Activated naive CD8-positive, alpha-beta T cell treated with anti-CD3 and anti-CD28 coated beads, Interleukin-2, amount 50 U/mL, for 16 hours (primary cell): ENCODE measurements at regions not wholly inside any gene's neighbourhood (a gene's known extent, or its start where the extent isn't known, plus 50 kb on each side); places are given as distances from the start of the nearest gene placed in this dataset.

ENCODE experiments used
- DNase-seq: peaks from one replicate; pipeline ENCODE4 v3.0.0-alpha.2; 2020; ENCODE audit warnings: low read depth, low spot score

DNA sequence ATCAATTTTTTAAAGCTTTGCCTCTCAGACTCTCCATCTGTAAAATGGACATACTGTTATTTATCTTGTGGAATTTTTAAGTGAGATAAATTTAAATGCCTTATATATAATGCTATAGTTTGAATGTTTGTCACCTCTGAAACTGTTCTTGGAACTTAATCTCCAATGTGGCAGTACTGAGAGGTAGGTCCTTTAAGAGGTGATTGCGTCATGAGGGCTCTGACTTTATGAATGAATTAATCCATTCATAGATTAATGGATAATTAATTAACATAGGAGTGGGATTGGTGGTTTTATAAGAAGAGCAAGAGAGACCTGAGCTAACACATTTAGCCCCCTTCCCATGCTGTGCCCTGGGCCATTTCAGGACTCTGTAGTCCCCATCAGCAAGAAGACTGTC is 326.3 kb upstream of the TSHZ2 start:
- DNase-seq = no peak

DNA sequence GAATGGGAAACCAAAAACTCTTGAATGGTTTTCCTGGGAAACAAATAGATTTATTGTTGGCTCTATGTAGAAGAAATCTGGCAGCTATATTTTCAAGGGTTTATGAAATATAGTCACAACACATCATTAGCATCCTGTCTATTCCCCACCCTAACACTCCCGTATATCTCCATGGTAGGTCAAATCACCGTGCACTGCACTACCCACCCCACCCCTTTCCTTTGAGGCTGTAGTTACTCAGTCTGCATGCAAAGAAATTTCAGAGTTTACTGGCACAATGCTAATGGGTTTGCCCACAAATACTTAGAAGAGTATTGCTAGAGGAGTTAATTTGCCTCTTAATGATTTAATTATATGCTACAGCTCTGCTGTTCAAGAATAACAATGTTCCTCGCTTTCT is 329.1 kb upstream of the TSHZ2 start:
- no peak for DNase-seq

DNA sequence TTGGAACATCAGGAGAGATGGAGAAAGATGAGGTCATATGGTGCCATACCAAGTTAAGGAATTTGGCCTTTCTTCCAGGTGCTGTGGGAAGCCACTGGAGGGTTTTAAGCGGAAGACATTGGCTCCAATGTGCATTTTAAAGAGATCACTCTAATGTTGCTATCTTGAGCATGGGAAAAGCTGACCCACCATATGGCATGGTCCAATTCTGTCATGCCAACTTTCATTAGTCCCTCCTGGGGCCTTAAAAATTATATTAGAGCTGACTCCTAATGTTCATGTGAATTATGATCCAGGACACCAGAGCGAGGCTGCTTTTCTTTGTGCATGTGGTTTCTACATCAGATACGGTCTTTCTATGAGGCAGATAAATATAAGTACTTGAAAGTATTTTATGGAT is 335.0 kb upstream of the TSHZ2 start:
- DNase-seq = no peak

DNA sequence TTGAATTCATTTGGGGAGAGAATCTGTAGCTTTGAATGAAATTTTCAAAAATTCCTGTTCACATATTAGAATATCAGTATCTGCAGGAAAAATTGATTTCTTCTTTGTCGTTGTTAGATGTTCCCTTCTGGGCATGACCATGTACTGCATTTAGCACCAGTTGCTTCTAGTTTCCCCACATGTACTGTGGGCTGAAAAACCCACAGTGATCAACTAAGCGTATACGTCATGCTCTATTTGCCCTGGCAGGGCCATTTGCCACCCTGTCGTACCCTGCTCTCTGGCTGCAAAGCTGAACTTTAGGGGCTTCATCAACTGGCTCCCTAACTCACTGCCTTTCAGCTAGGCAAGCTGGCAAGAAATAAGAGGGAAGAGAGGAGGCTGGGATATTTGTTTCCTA is 340.7 kb upstream of the TSHZ2 start:
- no peak for DNase-seq

DNA sequence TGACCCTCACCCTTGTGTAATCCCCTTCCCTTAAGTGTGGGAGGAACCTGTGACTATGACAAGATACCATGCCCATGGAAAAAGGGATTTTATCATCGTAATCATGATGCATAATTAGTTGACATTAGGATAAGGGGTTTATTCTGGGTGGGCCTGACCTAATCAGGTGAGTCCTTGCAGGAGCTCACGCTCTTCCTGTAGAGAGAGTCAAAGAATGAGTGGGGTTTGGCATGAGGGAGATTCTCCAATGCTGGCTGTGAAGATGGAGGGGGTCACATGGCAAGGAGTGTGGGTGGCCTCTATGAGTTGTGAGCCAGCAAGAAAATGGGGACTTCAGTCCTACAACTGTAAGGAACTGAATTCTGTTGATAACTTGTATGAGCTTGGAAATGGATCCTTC is 342.0 kb upstream of the TSHZ2 start:
- DNase-seq = no peak

DNA sequence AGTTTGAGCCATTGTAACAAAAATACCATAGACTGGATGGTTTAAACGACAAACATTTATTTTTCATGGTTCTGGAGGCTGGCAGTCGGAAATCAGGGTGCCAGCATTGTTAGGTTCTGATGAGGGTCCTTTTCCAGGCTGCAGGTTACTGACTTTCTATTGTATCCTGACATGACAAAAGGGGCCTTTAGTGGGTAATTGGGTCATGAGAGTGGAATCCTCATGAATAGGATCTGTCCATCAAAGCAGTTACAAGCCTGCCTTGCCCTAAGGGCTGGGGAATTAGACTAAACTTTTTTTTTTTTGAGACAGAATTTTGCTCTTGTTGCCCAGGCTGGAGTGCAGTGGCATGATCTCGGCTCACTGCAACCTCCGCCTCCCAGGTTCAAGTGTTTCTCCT is 347.9 kb upstream of the TSHZ2 start:
- no peak for DNase-seq

DNA sequence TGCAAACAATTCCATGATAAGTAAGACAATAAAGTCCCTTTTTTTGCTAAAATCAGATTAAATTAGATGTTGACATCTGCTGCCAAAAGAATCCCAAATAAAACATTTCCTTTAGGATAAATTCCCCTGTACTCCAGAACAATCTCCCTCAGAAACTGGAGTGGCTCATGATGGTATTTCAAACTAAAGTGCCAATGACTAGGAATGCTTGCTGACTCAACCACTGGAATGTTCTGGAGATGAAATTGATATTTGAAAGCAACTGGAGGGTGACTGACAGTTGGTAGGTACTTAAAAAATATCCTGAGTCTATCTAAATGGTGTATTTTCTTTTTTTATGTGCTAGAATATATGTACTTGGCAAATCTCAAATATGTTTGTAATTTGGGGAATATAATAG is 350.1 kb upstream of the TSHZ2 start:
- DNase-seq = no peak

DNA sequence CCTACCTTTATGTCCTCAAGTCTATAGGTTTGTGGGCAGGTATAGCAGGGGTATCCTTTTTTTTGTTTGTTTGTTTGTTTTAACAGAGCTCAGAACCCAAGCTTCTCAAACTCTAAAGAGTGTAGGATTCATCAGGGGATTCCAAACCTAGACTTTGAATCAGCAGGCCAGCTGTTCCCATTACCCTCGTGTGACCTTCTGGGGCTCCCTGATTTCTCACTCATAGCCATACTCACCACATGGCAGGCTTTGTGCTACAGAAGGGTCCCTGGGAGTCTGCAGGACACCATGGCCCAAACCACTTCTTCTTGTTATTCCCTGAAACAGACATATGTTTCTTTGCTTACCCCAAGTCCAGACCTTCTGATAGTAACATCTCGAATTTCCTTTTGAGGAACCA is 350.8 kb upstream of the TSHZ2 start:
- no peak for DNase-seq

DNA sequence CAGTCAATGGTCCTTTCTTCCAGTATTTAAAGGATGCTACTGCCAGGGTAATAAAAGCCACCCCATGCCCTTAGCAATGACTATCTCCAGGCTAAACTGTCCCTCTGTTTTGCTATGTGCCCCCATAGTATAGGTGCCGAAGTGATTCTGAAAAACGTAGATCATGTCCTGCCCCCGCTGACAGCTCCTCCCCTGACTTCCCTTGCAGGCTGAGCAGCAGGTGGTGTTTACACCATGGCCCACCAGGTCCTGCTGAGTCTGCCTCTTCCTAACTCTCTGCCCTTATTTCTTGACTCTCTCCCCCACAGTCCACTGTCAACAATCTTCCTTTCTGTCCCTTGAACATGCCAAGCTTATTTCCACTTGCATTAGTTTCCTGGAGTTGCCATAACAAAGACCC is 352.5 kb upstream of the TSHZ2 start:
- DNase-seq = no peak

DNA sequence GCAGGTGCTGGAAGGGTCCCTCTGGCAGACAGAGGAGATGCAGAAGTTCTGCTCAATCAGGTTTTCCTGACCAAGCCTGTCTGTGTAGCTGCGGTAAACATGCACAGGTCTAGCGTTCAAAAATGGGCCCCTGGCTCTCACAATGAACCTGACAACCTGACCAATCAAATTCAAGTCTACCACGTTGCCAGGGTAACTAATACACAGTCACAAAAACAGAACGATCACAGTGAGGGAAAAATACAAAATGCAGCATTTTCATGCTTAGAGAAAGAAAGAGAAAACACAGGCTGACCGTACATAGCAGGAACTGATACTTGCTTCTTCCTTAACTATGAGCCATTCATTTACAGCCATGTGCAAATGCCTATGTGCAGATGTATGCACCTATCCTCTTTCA is 353.1 kb upstream of the TSHZ2 start:
- no peak for DNase-seq

DNA sequence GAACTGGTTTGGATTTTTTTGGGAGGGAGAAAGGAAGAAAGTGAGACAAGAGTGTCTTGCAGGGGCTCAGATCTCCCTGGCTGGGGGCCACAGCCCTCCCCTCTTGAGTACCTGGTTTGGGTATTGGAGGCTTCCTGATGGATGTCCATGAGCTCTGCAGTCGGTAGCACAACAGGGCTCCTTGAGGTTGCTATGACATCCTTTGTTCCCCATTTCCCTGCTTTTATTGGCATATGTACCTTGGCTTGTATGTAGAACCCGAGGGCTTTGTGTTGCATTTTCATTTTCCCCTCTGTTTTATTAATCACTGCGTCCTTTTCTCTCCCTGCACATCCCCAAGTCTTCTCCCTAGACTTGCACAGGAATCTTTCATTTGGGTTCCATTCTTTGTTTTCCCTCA is 355.5 kb upstream of the TSHZ2 start:
- no peak for DNase-seq

DNA sequence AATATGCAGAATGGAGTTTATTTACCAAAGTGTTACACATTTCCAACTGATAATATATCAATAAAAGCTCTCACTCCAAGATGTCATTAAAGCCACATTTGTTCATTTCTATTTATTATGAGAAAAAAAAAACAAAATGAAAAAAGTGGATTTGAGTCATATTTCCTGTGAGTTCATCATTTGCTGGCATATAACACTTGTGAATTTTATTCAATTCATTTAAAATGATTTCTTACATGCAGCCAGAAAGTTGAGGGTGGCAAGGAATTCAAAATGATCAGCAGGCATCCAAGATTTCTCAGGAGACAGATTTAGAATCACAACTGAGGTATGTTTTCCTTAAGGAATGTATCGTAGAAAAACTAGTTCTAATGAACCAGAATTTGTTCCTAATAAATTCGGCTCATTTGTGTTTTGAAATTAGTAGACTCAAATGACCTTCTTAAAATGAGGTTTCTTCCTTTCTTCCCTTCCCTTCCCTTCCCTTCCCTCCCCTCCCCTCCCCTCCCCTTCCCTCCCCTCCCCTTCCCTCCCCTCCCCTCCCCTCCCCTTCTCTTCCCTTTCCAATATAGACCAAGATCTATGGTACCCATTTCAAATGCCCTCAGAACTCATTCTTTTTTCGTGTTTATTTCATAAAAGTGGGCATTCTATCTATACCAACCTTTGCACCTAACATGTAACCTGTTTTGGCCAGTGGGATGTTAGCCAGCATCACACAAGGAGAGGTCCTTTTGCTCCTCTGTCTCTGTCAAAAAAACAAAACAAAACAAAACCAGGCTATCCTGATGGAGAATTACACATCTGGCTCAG is 357.9 kb upstream of the TSHZ2 start:
- DNase-seq = no peak

DNA sequence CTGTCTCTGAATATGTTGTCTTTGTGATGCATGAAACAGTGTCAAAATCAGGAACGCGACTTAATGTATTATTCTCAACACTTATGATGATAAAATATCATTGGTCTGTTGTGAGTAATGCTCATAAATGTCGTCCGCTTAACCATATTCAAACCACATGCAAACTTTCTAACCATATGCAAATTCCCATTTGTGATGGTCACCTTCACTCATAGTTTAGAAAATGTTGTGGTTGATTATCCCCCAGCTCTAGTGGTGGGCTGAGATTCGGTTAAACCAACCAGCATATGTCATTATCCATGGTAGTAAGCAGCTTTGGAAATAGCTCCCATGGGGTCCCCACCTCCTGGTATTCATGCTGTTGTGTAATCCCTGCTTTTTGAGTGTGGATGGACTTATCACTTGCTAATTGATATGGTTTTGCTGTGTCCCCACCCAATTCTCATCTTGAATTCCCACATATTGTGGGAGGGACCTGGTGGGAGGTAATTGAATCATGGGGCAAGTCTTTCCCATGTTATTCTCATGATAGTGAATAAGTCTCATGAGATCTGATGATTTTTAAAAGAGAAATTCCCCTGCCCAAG is 360.0 kb upstream of the TSHZ2 start:
- DNase-seq = no peak

DNA sequence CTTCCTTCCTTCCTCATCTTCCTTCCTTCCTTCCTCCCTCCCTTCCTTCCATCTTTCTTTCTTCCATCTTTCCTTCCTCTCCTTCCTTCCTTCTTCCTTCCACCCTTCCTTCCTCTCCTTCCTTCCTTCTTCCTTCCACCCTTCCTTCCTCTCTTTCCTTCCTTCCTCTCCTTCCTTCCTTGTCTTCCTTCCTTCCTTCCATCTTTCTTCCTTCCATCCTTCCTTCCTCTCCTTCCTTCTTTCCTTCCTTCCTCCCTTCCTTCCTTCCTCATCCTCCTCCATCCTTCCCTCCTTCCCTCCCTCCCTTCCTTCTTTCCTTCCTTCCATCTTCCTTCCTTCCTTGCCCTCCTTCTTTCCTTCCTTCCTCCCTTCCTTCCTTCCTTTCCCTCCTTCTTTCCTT is 361.4 kb upstream of the TSHZ2 start:
- no peak for DNase-seq

DNA sequence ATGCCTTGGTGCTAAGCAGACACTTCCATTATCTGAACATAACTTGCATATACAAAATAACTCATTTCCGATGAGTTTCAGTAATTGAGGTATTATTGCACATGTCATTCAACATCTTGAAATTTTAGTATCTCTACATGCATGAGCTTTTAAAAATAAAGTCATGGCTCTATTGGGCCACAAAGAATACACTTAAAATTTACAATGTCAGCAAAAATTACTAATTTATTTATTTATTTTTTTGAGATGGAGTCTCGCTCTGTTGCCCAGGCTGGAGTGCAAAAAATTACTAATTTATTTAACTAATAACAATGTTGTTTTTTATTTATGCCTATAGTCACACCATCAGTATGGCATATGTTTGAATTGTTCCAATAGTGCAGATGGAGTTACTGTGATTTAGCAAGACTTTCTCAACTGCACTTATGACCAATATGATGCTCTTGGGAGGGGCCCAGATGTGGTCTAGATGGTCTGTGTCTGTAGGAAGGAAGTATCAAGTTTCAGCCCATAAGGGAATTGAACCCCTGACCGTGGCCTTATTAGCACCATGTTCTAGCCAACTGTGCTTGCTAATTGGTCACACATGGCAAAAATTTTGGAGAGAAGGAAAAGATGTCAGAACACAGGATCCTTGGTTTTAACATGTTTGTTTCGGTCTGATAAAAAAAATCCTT is 370.7 kb upstream of the TSHZ2 start:
- DNase-seq = no peak

DNA sequence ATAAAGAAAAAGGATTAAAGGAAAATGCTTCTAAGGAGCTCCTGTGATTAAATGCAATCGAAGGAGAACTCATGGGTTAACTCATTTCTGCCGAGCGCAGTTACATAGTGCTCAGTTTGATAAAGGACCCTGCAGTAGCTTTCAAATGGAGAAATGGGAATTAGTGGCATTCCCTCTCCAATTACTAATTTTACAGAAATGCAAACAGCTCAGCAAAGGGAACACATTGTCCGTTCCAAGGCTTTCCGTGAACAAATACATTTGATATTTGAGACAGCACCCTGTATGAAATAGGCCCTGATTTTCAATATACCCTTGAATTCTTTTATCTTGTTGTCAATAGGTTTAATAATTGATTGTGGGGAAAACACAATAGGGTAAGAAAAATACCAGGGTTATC is 375.9 kb upstream of the TSHZ2 start:
- no peak for DNase-seq

DNA sequence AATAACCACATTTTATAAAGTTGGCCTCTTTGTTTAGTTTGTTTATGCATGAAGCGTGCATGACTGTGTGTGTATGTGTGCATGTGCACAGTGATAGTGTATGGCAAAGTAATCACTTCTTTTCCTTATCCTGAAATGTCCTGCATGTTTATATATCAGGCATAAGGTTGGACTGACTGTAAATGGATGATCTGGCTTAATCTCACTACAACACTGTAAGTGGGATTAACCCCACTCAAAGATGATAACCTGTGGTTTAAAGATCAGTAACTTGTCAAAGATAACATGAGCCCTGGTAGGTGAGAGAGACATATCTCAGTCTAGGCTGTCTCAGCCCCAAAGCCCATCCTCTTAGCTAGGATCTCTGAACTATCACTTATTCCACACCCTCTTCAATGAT is 376.6 kb upstream of the TSHZ2 start:
- no peak for DNase-seq

DNA sequence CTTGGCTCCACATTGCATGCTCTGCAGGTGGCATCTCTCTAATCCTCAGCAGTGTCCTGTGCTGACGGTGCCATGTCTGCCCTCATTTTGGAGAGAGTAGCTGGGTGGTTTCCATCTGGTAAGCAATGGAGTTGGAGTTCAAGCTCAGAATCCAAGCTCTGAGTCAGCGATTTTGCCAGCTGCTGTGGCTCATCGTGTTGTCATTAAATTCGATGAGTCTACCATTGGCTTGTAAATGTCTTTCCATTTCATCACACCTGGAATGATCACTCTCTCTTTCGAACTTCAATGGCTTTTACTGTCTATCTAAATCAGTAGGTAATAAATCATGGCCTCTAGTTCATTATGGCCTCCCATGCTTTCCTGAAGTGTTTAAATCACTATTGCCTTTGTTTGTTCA is 378.5 kb upstream of the TSHZ2 start:
- DNase-seq = no peak

DNA sequence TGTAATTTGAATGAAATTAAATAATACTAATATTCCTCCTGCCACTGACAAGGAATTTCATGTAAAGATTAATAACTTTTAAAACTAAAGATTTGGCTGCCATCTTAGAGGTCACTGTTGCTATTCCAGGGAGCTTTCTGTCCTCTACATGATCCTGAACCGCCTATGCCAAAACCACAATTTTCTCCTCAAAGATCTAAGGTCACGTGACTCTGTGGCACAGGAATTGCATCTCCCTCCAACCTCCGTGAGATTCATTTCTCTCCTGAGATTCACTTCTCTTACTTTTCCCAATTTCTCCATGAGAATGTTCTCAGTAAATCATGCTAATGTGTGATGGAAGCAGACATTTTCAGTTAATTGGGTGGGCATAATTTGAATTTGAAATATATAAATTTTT is 379.6 kb upstream of the TSHZ2 start:
- DNase-seq = no peak

DNA sequence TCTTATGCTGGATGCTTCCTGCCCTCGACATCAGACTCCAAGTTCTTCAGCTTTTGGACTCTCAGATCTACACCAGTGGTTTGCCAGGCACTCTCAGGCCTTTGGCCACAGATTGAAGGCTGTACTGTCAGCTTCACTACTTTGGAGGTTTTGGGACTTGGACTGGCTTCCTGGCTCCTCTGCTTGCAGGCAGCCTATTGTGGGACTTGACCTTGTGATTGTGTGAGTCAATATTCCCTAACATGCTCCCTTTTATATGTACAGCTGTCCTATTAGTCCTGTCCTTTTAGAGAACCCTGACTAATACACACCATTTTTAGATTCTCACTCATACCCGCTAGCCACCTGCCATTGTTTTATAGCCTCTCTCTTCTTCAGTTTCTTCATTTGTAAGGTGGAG is 382.1 kb upstream of the TSHZ2 start:
- no peak for DNase-seq

DNA sequence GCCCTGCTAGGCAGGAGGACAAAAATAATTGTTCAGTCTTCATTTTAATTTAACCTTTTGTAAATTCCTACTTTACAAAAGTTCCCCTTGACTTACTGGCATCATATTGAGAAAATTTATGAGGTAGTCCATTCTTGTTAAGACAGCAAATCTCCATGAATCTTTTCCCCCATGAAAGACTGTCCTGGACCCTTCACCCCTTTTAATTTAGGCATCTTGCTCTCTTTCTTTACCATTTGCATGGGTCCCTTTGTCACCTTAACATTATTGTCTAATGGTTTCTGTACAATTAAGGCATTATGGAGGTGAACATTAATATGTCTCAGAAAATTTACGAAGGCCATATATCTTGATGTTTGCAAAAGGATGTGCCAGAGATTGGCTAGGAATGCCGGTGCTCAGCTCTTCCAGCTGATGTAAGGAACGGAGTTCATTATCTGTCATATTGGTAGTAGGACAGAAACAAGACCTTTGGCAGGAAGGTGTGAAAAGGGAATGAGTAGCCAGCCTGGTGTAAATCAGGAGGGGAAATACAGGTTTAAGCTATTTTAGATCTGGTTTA is 382.8 kb upstream of the TSHZ2 start:
- DNase-seq = no peak

DNA sequence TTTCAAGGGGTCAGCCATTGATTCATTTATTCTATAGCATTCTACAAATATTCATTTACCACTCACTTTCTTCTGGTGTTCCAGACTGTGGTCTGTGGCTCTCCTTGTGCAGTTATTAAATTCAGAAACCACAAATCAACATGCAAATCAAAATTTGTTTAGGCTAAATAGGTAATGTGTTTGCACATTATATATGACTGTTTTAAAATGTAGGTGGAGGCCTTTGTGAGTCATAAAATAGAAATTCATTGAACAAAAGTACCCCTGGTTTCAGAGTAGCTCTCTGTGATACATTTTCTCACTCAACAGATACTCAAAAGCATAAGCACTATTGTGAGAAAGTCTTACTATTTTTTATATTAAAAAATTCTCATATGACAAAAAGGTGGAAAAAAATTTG is 385.5 kb upstream of the TSHZ2 start:
- DNase-seq = no peak

DNA sequence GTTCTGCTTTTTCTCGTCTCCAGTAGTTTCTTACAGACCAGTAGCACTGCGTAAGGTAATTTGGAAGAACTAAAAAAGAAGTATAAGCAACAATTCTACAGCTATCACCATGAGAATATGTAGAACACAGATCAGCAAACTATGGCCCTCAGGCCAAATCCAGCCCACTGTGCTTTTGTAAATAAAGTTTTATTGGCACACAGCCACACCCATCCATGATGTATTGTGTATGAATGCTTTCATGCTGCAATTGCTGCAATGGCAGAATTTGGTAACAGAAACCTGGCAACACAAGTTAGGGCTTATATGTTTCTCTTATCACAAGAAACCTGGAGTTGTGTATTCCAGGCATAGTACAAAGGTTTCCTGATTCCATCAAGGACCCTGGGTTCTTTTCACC is 386.8 kb upstream of the TSHZ2 start:
- DNase-seq = no peak
